Epithelial cell of esophagus (primary cell): ENCODE measurements at regions not wholly inside any gene's neighbourhood (a gene's known extent, or its start where the extent isn't known, plus 50 kb on each side); places are given as distances from the start of the nearest gene placed in this dataset.

Source experiments
- DNase-seq: peaks from one replicate; pipeline ENCODE4 v3.0.0; 2010; ENCODE audit warnings: low read depth
- H3K4me3 ChIP-seq: 2 replicates; pipeline ENCODE4 v1.5.1; 2011; ENCODE audit warnings: mild to moderate bottlenecking, low read length, control low read depth
- CTCF ChIP-seq: IDR thresholded peaks from 2 replicates; pipeline ENCODE4 v1.5.1; 2011; ENCODE audit warnings: low read depth, mild to moderate bottlenecking, low read length, control low read depth, inconsistent platforms; ENCODE audit not compliant: insufficient read depth; ENCODE audit errors: missing control alignments

- TF ChIP-seq CTCF: no peak
- H3K4me3 ChIP-seq: no peak overlapping the region
- DNase-seq: no peak
These were observed 414.4 kb downstream of the DAD1 start for GRCh38 chr14:22174412-22175277.

GRCh38 chr14:22168092-22168955, 420.7 kb downstream of the DAD1 start:
- DNase-seq: no peak
- TF ChIP-seq CTCF: peak; percentile 11
- no peak overlapping the region for H3K4me3 ChIP-seq

GRCh38 chr14:22164616-22165015, 424.4 kb downstream of the DAD1 start:
- TF ChIP-seq CTCF: no peak
- H3K4me3 ChIP-seq: no peak overlapping the region
- DNase-seq: peak; percentile 59

GRCh38 chr14:22163051-22163450, 426.0 kb downstream of the DAD1 start:
- peak; percentile 29 for TF ChIP-seq CTCF
- peak; percentile 39 for DNase-seq
- no peak overlapping the region for H3K4me3 ChIP-seq

GRCh38 chr14:22159957-22160356, 429.1 kb downstream of the DAD1 start:
- DNase-seq: peak; percentile 64
- no peak overlapping the region for H3K4me3 ChIP-seq
- TF ChIP-seq CTCF: no peak

- peak; percentile 98 for DNase-seq
- no peak overlapping the region for H3K4me3 ChIP-seq
- no peak for TF ChIP-seq CTCF
These were observed 429.9 kb downstream of the DAD1 start for GRCh38 chr14:22159099-22159498.
